WTC11 (cell line): ENCODE measurements at regions not wholly inside any gene's neighbourhood (a gene's known extent, or its start where the extent isn't known, plus 50 kb on each side); places are given as distances from the start of the nearest gene placed in this dataset.

ENCODE experiments used
- ATAC-seq: fragments of 200-7000 bp; cut with Tn5 transposase; 2 replicates; pipeline ENCODE4 v1.10.0; 2021; ENCODE audit warnings: mild to moderate bottlenecking, moderate library complexity
- CTCF ChIA-PET: fragments of 300-600 bp; sonication (Branson Sonifier 250); formaldehyde crosslinking; loops from one replicate; lab custom pipeline; 2021; ENCODE audit warnings: antibody characterized with exemption; lab: Charles Lee
- POLR2A ChIA-PET: fragments of 350-600 bp; sonication (Branson Sonifier 250); formaldehyde crosslinking; loops from one replicate; lab custom pipeline; 2021; ENCODE audit warnings: antibody characterized with exemption; lab: Charles Lee
- DNase-seq: peaks from one replicate; pipeline ENCODE4 v3.0.0; 2021; ENCODE audit warnings: low spot score
- H3K27ac Mint-ChIP-seq: 2 replicates; pipeline ENCODE4 v1.8.0; 2021; ENCODE audit warnings: mixed read lengths
- H3K27me3 Mint-ChIP-seq: 2 replicates; pipeline ENCODE4 v1.8.0; 2021; ENCODE audit warnings: low read depth, mild to moderate bottlenecking, moderate library complexity, mixed read lengths
- H3K36me3 Mint-ChIP-seq: 2 replicates; pipeline ENCODE4 v1.8.0; 2021; ENCODE audit warnings: mixed read lengths
- H3K4me1 Mint-ChIP-seq: 2 replicates; pipeline ENCODE4 v1.8.0; 2022; ENCODE audit warnings: mixed read lengths
- H3K4me3 Mint-ChIP-seq: 2 replicates; pipeline ENCODE4 v1.8.0; 2021; ENCODE audit warnings: mild to moderate bottlenecking, moderate library complexity, mixed read lengths
- H3K9me3 Mint-ChIP-seq: 2 replicates; pipeline ENCODE4 v1.8.0; 2021; ENCODE audit warnings: mixed read lengths
- FOXP1 ChIP-seq: sonication (generic); formaldehyde crosslinking; IDR thresholded peaks from 2 replicates; pipeline ENCODE4 v1.8.0; 2022; ENCODE audit warnings: missing genetic modification reagents, mild to moderate bottlenecking, moderate library complexity, borderline replicate concordance
- IRF2 ChIP-seq: sonication (generic); formaldehyde crosslinking; IDR thresholded peaks from 2 replicates; pipeline ENCODE4 v1.8.0; 2022; ENCODE audit warnings: low read depth, missing genetic modification reagents, borderline replicate concordance
- NFATC4 ChIP-seq: fragments of 250-450 bp; sonication (Bioruptor Pico); IDR thresholded peaks from 2 replicates; pipeline ENCODE4 v1.9.0; 2021; ENCODE audit warnings: mild to moderate bottlenecking
- NR3C1 ChIP-seq: sonication (generic); formaldehyde crosslinking; conservative IDR thresholded peaks from 2 replicates; pipeline ENCODE4 v1.8.1; 2023; ENCODE audit warnings: low read depth, mild to moderate bottlenecking, missing genetic modification reagents
- SP1 ChIP-seq: sonication (generic); formaldehyde crosslinking; conservative IDR thresholded peaks from 2 replicates; pipeline ENCODE4 v1.8.1; 2022; ENCODE audit warnings: missing genetic modification reagents
- TCF7 ChIP-seq: sonication (generic); formaldehyde crosslinking; IDR thresholded peaks from 2 replicates; pipeline ENCODE4 v1.8.0; 2022; ENCODE audit warnings: mild to moderate bottlenecking, low read depth, missing genetic modification reagents, moderate library complexity
- ZNF232 ChIP-seq: sonication (generic); formaldehyde crosslinking; IDR thresholded peaks from 2 replicates; pipeline ENCODE4 v1.8.0; 2022; ENCODE audit warnings: mild to moderate bottlenecking, missing genetic modification reagents
- ZNF671 ChIP-seq: fragments of 250-450 bp; sonication (Bioruptor Pico); IDR thresholded peaks from 2 replicates; pipeline ENCODE4 v1.8.0; 2021; ENCODE audit warnings: mild to moderate bottlenecking
- TF ChIP-seq, protein P1 (sequence below): sonication (generic); formaldehyde crosslinking; conservative IDR thresholded peaks from 2 replicates; pipeline ENCODE4 v1.8.1; 2023; ENCODE audit warnings: mild to moderate bottlenecking, low read depth, missing genetic modification reagents, moderate library complexity
- TF ChIP-seq, protein P2 (sequence below): sonication (generic); formaldehyde crosslinking; IDR thresholded peaks from 2 replicates; pipeline ENCODE4 v1.8.1; 2023; ENCODE audit warnings: mild to moderate bottlenecking, missing genetic modification reagents
- TF ChIP-seq, protein P3 (sequence below): sonication (generic); formaldehyde crosslinking; IDR thresholded peaks from 2 replicates; pipeline ENCODE4 v1.8.0; 2023; ENCODE audit warnings: mild to moderate bottlenecking, missing genetic modification reagents
- TF ChIP-seq, protein P4 (sequence below): sonication (generic); formaldehyde crosslinking; IDR thresholded peaks from 2 replicates; pipeline ENCODE4 v1.8.1; 2023; ENCODE audit warnings: mild to moderate bottlenecking, missing genetic modification reagents
- TF ChIP-seq, protein P5 (sequence below): sonication (generic); formaldehyde crosslinking; IDR thresholded peaks from 2 replicates; pipeline ENCODE4 v1.8.1; 2022; ENCODE audit warnings: mild to moderate bottlenecking, moderate library complexity, missing genetic modification reagents
- TF ChIP-seq, protein P6 (sequence below): sonication (generic); formaldehyde crosslinking; IDR thresholded peaks from 2 replicates; pipeline ENCODE4 v1.8.0; 2022; ENCODE audit warnings: mild to moderate bottlenecking, missing genetic modification reagents
- TF ChIP-seq, protein P7 (sequence below): sonication (generic); formaldehyde crosslinking; IDR thresholded peaks from 2 replicates; pipeline ENCODE4 v1.8.1; 2022; ENCODE audit warnings: low read depth, mild to moderate bottlenecking, moderate library complexity, missing genetic modification reagents, borderline replicate concordance

DNA sequence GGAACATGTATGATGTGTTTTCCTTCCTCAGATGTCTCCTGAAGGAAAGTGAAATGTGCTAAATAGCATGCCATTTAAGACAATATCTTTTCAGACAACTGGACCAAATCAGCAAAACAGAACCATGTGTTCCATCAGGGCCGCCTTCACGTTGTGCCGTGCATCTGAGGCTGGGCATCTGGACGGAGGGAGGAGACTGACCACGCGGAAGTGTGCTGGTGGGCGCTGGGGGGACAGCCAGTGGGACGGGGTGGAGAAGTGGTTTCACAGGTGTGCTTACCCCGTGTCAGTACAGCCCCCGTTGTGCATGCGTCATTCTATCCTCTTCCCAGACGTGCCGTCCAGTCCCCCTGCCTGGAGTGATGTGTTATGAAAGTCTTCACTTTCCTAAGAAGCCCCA lies 342.1 kb upstream of the FAT1 start (continued):
- TF ChIP-seq, protein P1, sequence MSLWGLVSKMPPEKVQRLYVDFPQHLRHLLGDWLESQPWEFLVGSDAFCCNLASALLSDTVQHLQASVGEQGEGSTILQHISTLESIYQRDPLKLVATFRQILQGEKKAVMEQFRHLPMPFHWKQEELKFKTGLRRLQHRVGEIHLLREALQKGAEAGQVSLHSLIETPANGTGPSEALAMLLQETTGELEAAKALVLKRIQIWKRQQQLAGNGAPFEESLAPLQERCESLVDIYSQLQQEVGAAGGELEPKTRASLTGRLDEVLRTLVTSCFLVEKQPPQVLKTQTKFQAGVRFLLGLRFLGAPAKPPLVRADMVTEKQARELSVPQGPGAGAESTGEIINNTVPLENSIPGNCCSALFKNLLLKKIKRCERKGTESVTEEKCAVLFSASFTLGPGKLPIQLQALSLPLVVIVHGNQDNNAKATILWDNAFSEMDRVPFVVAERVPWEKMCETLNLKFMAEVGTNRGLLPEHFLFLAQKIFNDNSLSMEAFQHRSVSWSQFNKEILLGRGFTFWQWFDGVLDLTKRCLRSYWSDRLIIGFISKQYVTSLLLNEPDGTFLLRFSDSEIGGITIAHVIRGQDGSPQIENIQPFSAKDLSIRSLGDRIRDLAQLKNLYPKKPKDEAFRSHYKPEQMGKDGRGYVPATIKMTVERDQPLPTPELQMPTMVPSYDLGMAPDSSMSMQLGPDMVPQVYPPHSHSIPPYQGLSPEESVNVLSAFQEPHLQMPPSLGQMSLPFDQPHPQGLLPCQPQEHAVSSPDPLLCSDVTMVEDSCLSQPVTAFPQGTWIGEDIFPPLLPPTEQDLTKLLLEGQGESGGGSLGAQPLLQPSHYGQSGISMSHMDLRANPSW (CRISPR knock-in tag) = no peak
- TF ChIP-seq, protein P2, sequence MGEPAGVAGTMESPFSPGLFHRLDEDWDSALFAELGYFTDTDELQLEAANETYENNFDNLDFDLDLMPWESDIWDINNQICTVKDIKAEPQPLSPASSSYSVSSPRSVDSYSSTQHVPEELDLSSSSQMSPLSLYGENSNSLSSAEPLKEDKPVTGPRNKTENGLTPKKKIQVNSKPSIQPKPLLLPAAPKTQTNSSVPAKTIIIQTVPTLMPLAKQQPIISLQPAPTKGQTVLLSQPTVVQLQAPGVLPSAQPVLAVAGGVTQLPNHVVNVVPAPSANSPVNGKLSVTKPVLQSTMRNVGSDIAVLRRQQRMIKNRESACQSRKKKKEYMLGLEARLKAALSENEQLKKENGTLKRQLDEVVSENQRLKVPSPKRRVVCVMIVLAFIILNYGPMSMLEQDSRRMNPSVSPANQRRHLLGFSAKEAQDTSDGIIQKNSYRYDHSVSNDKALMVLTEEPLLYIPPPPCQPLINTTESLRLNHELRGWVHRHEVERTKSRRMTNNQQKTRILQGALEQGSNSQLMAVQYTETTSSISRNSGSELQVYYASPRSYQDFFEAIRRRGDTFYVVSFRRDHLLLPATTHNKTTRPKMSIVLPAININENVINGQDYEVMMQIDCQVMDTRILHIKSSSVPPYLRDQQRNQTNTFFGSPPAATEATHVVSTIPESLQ = no peak
- TF ChIP-seq, protein P3, sequence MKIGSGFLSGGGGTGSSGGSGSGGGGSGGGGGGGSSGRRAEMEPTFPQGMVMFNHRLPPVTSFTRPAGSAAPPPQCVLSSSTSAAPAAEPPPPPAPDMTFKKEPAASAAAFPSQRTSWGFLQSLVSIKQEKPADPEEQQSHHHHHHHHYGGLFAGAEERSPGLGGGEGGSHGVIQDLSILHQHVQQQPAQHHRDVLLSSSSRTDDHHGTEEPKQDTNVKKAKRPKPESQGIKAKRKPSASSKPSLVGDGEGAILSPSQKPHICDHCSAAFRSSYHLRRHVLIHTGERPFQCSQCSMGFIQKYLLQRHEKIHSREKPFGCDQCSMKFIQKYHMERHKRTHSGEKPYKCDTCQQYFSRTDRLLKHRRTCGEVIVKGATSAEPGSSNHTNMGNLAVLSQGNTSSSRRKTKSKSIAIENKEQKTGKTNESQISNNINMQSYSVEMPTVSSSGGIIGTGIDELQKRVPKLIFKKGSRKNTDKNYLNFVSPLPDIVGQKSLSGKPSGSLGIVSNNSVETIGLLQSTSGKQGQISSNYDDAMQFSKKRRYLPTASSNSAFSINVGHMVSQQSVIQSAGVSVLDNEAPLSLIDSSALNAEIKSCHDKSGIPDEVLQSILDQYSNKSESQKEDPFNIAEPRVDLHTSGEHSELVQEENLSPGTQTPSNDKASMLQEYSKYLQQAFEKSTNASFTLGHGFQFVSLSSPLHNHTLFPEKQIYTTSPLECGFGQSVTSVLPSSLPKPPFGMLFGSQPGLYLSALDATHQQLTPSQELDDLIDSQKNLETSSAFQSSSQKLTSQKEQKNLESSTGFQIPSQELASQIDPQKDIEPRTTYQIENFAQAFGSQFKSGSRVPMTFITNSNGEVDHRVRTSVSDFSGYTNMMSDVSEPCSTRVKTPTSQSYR (CRISPR knock-in tag) = no peak

DNA sequence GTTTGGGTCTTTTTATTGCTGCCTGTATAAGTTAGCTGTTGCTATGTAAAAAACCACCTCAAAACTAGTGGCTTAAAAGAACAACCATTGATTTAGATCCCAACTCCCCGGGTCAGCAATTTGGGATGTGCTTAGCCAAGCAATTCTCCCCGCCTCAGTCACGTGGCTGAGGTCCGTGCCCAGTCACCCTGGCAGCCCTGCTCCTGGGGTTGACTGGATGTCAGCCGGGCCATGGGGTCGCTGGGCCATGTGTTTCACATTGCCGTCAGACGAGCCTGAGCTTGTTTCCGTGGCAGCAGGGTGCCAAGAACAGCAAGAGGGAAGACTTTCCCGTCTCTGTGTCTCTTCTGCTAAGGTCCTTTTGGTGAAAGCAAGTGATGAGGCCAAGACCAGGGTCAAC lies 345.7 kb upstream of the FAT1 start:
- TF ChIP-seq, protein P4, sequence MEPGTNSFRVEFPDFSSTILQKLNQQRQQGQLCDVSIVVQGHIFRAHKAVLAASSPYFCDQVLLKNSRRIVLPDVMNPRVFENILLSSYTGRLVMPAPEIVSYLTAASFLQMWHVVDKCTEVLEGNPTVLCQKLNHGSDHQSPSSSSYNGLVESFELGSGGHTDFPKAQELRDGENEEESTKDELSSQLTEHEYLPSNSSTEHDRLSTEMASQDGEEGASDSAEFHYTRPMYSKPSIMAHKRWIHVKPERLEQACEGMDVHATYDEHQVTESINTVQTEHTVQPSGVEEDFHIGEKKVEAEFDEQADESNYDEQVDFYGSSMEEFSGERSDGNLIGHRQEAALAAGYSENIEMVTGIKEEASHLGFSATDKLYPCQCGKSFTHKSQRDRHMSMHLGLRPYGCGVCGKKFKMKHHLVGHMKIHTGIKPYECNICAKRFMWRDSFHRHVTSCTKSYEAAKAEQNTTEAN (CRISPR knock-in tag) = no peak
- TF ChIP-seq IRF2 (CRISPR knock-in tag) (no peak), SP1 (CRISPR knock-in tag) (no peak)
- POLR2A ChIA-PET = no interaction called here
- H3K4me3 Mint-ChIP-seq = no peak overlapping the region
- no peaks in the 10 kb centered on the region for H3K36me3 Mint-ChIP-seq
- ATAC-seq (0 out of 2 replicates have a peak, but pooled peaks have one; percentile 17), DNase-seq (no peak)
- peaks cover 46% of the 10 kb centered on the region for H3K4me1 Mint-ChIP-seq
- H3K27me3 Mint-ChIP-seq = peaks cover 18% of the 10 kb centered on the region
- H3K9me3 Mint-ChIP-seq = no peaks in the 10 kb centered on the region
- CTCF ChIA-PET = no interaction called here
- H3K27ac Mint-ChIP-seq = no peak overlapping the region

DNA sequence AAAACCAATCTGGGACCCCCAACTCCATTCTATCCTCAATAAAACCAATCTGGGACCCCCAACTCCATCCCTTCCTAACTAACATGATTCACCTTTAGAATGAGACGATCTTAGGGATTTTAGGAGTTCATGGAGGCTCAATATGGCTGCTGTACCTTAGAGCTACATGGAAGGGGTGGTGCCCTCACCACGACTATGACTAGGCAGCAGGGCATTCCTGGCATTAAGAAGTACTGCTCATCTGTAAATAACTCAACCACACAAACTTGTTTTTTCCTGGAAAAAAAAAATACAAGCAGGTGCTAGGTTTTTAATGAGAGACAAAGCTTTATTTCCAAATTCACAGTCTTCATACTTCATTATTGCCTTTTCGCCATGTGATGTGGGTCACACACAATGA lies 346.5 kb upstream of the FAT1 start:
- peaks cover 18% of the 10 kb centered on the region for H3K27me3 Mint-ChIP-seq
- H3K36me3 Mint-ChIP-seq = no peaks in the 10 kb centered on the region
- no peak overlapping the region for H3K4me3 Mint-ChIP-seq
- ChIA-PET CTCF (no interaction called here), POLR2A (no interaction called here)
- DNase-seq = no peak
- peaks cover 46% of the 10 kb centered on the region for H3K4me1 Mint-ChIP-seq
- H3K27ac Mint-ChIP-seq = no peak overlapping the region
- no peak for TF ChIP-seq FOXP1 (CRISPR knock-in tag)
- TF ChIP-seq ZNF232 (CRISPR knock-in tag) = no peak
- no peak for TF ChIP-seq ZNF671 (CRISPR knock-in tag)
- TF ChIP-seq TCF7 (CRISPR knock-in tag) = no peak
- TF ChIP-seq, protein P5, sequence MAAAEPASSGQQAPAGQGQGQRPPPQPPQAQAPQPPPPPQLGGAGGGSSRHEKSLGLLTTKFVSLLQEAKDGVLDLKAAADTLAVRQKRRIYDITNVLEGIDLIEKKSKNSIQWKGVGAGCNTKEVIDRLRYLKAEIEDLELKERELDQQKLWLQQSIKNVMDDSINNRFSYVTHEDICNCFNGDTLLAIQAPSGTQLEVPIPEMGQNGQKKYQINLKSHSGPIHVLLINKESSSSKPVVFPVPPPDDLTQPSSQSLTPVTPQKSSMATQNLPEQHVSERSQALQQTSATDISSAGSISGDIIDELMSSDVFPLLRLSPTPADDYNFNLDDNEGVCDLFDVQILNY = no peak
- TF ChIP-seq, protein P6, sequence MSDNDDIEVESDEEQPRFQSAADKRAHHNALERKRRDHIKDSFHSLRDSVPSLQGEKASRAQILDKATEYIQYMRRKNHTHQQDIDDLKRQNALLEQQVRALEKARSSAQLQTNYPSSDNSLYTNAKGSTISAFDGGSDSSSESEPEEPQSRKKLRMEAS = no peak
- TF ChIP-seq NFATC4 (CRISPR knock-in tag) = no peak
- TF ChIP-seq, protein P7, sequence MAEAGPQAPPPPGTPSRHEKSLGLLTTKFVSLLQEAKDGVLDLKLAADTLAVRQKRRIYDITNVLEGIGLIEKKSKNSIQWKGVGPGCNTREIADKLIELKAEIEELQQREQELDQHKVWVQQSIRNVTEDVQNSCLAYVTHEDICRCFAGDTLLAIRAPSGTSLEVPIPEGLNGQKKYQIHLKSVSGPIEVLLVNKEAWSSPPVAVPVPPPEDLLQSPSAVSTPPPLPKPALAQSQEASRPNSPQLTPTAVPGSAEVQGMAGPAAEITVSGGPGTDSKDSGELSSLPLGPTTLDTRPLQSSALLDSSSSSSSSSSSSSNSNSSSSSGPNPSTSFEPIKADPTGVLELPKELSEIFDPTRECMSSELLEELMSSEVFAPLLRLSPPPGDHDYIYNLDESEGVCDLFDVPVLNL = no peak
- no peak for TF ChIP-seq NR3C1 (CRISPR knock-in tag)
- H3K9me3 Mint-ChIP-seq = no peaks in the 10 kb centered on the region
- ATAC-seq = no peak
